ENCODE measurements at regions not wholly inside any gene's neighbourhood (a gene's known extent, or its start where the extent isn't known, plus 50 kb on each side); places are given as distances from the start of the nearest gene placed in this dataset.
"Not testable (repeated sequence)": the region's sequence is repeated elsewhere in the genome, so short reads cannot be mapped to it uniquely, and the experiment has no call there.

- DNase-seq: no peak
Measured at GRCh38 chr18:11377766-11378540, 228.6 kb upstream of the PIEZO2 start.

DNA sequence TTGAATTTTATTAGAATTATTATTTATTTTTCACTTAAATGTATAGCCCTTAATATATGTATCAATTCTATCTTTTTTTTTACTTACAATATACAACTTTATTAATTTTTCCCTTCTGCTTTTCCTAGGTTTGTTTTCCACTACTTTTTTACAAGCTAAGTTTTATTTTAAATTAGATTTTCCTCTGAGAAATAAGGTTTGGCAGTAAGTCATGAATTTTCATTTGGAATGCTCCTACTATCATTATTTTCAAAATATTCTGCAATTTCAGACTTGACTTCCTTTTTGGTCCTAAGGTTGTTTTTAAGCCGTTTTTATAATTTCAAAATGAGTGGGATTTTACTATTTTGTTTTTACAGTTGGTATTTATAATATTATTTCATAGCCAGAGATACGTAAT, 222.8 kb upstream of the PIEZO2 start:
- DNase-seq: no peak

GRCh38 chr18:11369556-11369955, 220.2 kb upstream of the PIEZO2 start:
- no peak for DNase-seq

GRCh38 chr18:11368020-11368419, 218.7 kb upstream of the PIEZO2 start:
- DNase-seq: no peak

- DNase-seq: no peak
Measured at GRCh38 chr18:11367351-11367750, 218.0 kb upstream of the PIEZO2 start.

DNA sequence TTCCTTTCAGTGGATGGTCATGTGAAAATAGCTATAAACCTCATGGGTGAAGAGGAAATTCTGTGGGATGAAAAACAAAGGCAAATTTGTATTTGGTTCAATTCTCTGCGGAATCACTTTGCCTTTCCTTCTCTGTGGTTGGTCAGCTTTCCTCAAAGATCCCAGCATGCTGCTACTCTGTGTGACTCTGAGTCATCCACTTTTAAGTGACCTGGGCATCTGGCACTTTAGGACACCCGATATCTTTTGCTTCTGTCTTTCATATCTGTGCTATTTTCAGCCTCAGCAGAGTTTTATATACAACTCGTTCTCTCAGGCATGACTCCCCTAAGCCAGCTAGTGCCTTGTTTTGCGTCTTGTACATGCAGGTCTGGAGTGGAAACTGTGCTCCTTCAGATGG, 217.0 kb upstream of the PIEZO2 start:
- DNase-seq: no peak

DNA sequence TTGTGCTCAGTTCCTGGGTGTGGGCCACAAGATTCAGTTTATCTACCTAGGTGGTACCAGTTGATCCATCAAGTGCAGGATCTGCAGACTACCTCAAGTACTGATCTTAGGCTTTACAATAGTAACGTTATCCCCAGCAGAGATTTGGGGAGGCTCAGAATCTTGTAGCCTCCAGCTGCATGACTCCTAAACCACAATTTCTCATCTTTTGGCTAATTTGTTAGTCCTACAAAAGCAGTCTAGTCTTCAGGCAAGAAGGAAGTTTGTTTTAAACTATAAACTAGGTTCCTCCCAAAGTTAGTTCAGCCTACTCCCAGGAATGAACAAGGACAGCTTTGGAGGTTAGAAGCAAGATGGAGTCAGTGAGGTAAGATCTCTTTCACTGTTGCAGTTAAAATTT, 213.5 kb upstream of the PIEZO2 start:
- no peak for DNase-seq

DNA sequence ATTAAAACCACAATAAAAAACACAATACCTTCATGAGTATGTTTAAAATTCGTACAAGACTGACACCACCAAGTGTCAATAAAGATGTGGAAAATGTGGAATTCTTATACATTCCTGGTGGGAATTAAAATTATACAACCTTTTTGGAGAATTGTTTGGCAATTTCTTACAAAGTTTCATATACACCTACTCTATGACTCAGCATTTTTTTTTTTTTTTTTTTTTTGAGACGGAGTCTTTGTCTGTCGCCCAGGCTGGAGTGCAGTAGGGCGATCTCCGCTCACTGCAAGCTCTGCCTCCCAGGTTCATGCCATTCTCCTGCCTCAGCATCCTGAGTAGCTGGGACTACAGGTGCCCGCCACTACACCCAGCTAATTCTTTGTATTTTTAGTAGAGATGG, 212.5 kb upstream of the PIEZO2 start:
- not testable (repeated sequence) for DNase-seq

DNA sequence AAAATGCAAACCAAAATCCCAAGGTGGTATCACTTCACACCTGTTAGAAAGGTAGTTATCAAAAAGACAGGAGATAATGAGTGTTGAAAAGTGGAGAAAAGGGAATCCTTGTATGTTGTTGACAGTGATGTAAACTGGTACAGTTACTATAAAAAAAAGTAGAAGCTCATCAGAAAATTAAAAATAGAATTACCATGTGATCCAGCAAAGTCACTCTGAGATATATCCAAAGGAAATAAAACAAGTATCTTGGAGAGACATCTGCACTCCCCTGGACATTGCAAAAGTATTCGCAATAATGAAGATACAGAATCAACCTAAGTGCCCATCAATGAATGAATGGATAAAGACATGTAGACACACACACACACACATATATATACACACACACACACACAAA, 208.3 kb upstream of the PIEZO2 start:
- no peak for DNase-seq

- DNase-seq: not testable (repeated sequence)
Measured at GRCh38 chr18:11344576-11344975, 195.2 kb upstream of the PIEZO2 start.

GRCh38 chr18:11343096-11343495, 193.7 kb upstream of the PIEZO2 start:
- no peak for DNase-seq

GRCh38 chr18:11342115-11342514, 192.7 kb upstream of the PIEZO2 start:
- DNase-seq: not testable (repeated sequence)

GRCh38 chr18:11339188-11339775, 189.9 kb upstream of the PIEZO2 start:
- no peak for DNase-seq

GRCh38 chr18:11336241-11336640, 186.9 kb upstream of the PIEZO2 start:
- no peak for DNase-seq

GRCh38 chr18:11327391-11328009, 178.1 kb upstream of the PIEZO2 start:
- no peak for DNase-seq

GRCh38 chr18:11324956-11325882, 175.8 kb upstream of the PIEZO2 start:
- DNase-seq: no peak

- no peak for DNase-seq
Measured at GRCh38 chr18:11324510-11324909, 175.1 kb upstream of the PIEZO2 start.

- DNase-seq: no peak
Measured at GRCh38 chr18:11323359-11323819, 174.0 kb upstream of the PIEZO2 start.

GRCh38 chr18:11322716-11323115, 173.3 kb upstream of the PIEZO2 start:
- no peak for DNase-seq

- DNase-seq: no peak
Measured at GRCh38 chr18:11322006-11322405, 172.6 kb upstream of the PIEZO2 start.

- no peak for DNase-seq
Measured at GRCh38 chr18:11320986-11321385, 171.6 kb upstream of the PIEZO2 start.

GRCh38 chr18:11316546-11316945, 167.2 kb upstream of the PIEZO2 start:
- DNase-seq: no peak

GRCh38 chr18:11310476-11311086, 161.2 kb upstream of the PIEZO2 start:
- no peak for DNase-seq

Data from stimulated activated CD4-positive, alpha-beta T cell treated with anti-CD3 and anti-CD28 coated beads, Interleukin-4, amount 100 ng/mL, for 24 hours (primary cell).